IMR-90 (cell line): ENCODE measurements at regions not wholly inside any gene's neighbourhood (a gene's known extent, or its start where the extent isn't known, plus 50 kb on each side); places are given as distances from the start of the nearest gene placed in this dataset.

ENCODE experiments used
- BHLHE40 ChIP-seq: fragments of 150-350 bp; IDR thresholded peaks from 2 replicates; pipeline ENCODE4 v1.6.1; 2016; ENCODE audit warnings: mild to moderate bottlenecking, low read depth, low read length
- CEBPB ChIP-seq: IDR thresholded peaks from 2 replicates; pipeline ENCODE4 v1.6.1; 2012; ENCODE audit warnings: low read depth, low read length, improper control_type of control experiment
- CHD1 ChIP-seq: IDR thresholded peaks from 2 replicates; pipeline ENCODE4 v1.6.1; 2012; ENCODE audit warnings: low read depth, low read length, improper control_type of control experiment
- CTCF ChIP-seq: conservative IDR thresholded peaks from 2 replicates; pipeline ENCODE4 v1.5.1; 2012; ENCODE audit warnings: mild to moderate bottlenecking, low read depth, low read length, improper control_type of control experiment
- FOS ChIP-seq: fragments of 150-350 bp; IDR thresholded peaks from 2 replicates; pipeline ENCODE4 v1.6.1; 2016; ENCODE audit warnings: low read depth, low read length
- MAFK ChIP-seq: IDR thresholded peaks from 2 replicates; pipeline ENCODE4 v1.6.1; 2012; ENCODE audit warnings: low read depth, low read length, improper control_type of control experiment
- MXI1 ChIP-seq: IDR thresholded peaks from 2 replicates; pipeline ENCODE4 v1.6.1; 2012; ENCODE audit warnings: low read depth, mild to moderate bottlenecking, low read length, moderate library complexity, borderline replicate concordance
- NFE2L2 ChIP-seq: fragments of 150-350 bp; IDR thresholded peaks from 2 replicates; pipeline ENCODE4 v1.6.1; 2016; ENCODE audit warnings: low read depth, mild to moderate bottlenecking, low read length
- POLR2A ChIP-seq: IDR thresholded peaks from 2 replicates; pipeline ENCODE4 v1.6.1; 2012; ENCODE audit warnings: mild to moderate bottlenecking, low read depth, low read length
- RAD21 ChIP-seq: IDR thresholded peaks from 2 replicates; pipeline ENCODE4 v1.6.1; 2012; ENCODE audit warnings: low read length, improper control_type of control experiment
- SMC3 ChIP-seq: fragments of 150-350 bp; IDR thresholded peaks from 2 replicates; pipeline ENCODE4 v1.6.1; 2016; ENCODE audit warnings: low read depth, mild to moderate bottlenecking, antibody characterized with exemption, low read length, moderate library complexity
- USF2 ChIP-seq: fragments of 150-350 bp; IDR thresholded peaks from 2 replicates; pipeline ENCODE4 v1.6.1; 2017; ENCODE audit warnings: mild to moderate bottlenecking, antibody characterized with exemption, low read length, low read depth

- no peak for TF ChIP-seq MXI1
- TF ChIP-seq CTCF, result no peak
- TF ChIP-seq CEBPB, result no peak
- no peak for TF ChIP-seq CHD1
- no peak for TF ChIP-seq NFE2L2
- no peak for TF ChIP-seq POLR2A
- no peak for TF ChIP-seq RAD21
- no peak for TF ChIP-seq BHLHE40
- no peak for TF ChIP-seq FOS
- no peak for TF ChIP-seq MAFK
- no peak for TF ChIP-seq USF2
- no peak for TF ChIP-seq SMC3
These were observed 51.0 kb upstream of the TOX3 start for GRCh38 chr16:52597772-52598483.
